DOHH2 (cell line): ENCODE measurements at regions not wholly inside any gene's neighbourhood (a gene's known extent, or its start where the extent isn't known, plus 50 kb on each side); places are given as distances from the start of the nearest gene placed in this dataset.

ENCODE experiments used
- H3F3A ChIP-seq: fragments of 200-600 bp; sonication (generic), shearing (Covaris generic); 2 replicates; pipeline ENCODE4 v1.6.0; 2016; ENCODE audit warnings: antibody characterized with exemption, mild to moderate bottlenecking; ENCODE audit not compliant: control insufficient read depth, insufficient read depth
- H3K27ac ChIP-seq: fragments of 200-600 bp; sonication (generic); 2 replicates; pipeline ENCODE4 v1.5.1; 2014; ENCODE audit warnings: low read depth, mild to moderate bottlenecking, low read length, moderate library complexity
- H3K27me3 ChIP-seq: fragments of 200-600 bp; sonication (generic); 2 replicates; pipeline ENCODE4 v1.6.1; 2014; ENCODE audit warnings: mild to moderate bottlenecking, low read length, mixed read lengths; ENCODE audit not compliant: control insufficient read depth
- H3K36me3 ChIP-seq: fragments of 200-600 bp; sonication (generic); 2 replicates; pipeline ENCODE4 v1.6.1; 2014; ENCODE audit warnings: mild to moderate bottlenecking, low read length, moderate library complexity, mixed read lengths; ENCODE audit not compliant: control insufficient read depth
- H3K4me1 ChIP-seq: fragments of 200-600 bp; sonication (generic); 2 replicates; pipeline ENCODE4 v1.6.1; 2014; ENCODE audit warnings: mild to moderate bottlenecking, low read length, mixed read lengths; ENCODE audit not compliant: control insufficient read depth
- H3K4me2 ChIP-seq: fragments of 200-600 bp; sonication (generic); 2 replicates; pipeline ENCODE4 v1.6.0; 2014; ENCODE audit warnings: mild to moderate bottlenecking, low read length, moderate library complexity
- H3K4me3 ChIP-seq: fragments of 200-600 bp; sonication (generic); 2 replicates; pipeline ENCODE4 v1.5.1; 2014; ENCODE audit warnings: mild to moderate bottlenecking, low read length, mixed read lengths
- H3K79me2 ChIP-seq: fragments of 200-600 bp; sonication (generic); 2 replicates; pipeline ENCODE4 v1.6.1; 2014; ENCODE audit warnings: mild to moderate bottlenecking, low read length, mixed read lengths; ENCODE audit not compliant: control insufficient read depth
- H3K9me2 ChIP-seq: fragments of 200-600 bp; sonication (generic); replicated peaks from 2 replicates; pipeline ENCODE4 v1.6.1; 2014; ENCODE audit warnings: mild to moderate bottlenecking, low read length, mixed read lengths; ENCODE audit not compliant: control insufficient read depth
- H3K9me3 ChIP-seq: fragments of 200-600 bp; sonication (generic); 2 replicates; pipeline ENCODE4 v1.6.1; 2014; ENCODE audit warnings: antibody characterized with exemption, low read length, mixed read lengths; ENCODE audit not compliant: control insufficient read depth, insufficient read depth
- H4K20me1 ChIP-seq: fragments of 200-600 bp; sonication (generic); 2 replicates; pipeline ENCODE4 v1.6.0; 2014; ENCODE audit warnings: low read depth, mild to moderate bottlenecking, antibody characterized with exemption, low read length, moderate library complexity; ENCODE audit not compliant: control insufficient read depth, insufficient read depth
- CTCF ChIP-seq: fragments of 200-600 bp; sonication (generic); IDR thresholded peaks from one replicate; pipeline ENCODE4 v1.5.1; 2014; ENCODE audit warnings: antibody characterized with exemption, mild to moderate bottlenecking, low read depth, low read length; ENCODE audit not compliant: poor library complexity, severe bottlenecking
- EZH2phosphoT487 ChIP-seq: fragments of 200-600 bp; sonication (generic); IDR thresholded peaks from 2 replicates; pipeline ENCODE4 v1.6.1; 2017; ENCODE audit warnings: borderline replicate concordance, mild to moderate bottlenecking, antibody characterized with exemption, low read length, moderate library complexity, mixed read lengths

- Histone ChIP-seq H3K27me3 (no peaks in the 10 kb centered on the region), H3K9me2 (no peaks in the 10 kb centered on the region; the same call in 1 of the 2 replicates), H3K9me3 (no peaks in the 10 kb centered on the region), H3K27ac (no peak overlapping the region), H3F3A (no peaks in the 10 kb centered on the region), H3K4me2 (no peak overlapping the region), H3K4me3 (no peak overlapping the region), H3K36me3 (no peaks in the 10 kb centered on the region), H3K4me1 (no peaks in the 10 kb centered on the region), H3K79me2 (no peaks in the 10 kb centered on the region), H4K20me1 (no peaks in the 10 kb centered on the region)
- TF ChIP-seq EZH2phosphoT487 (no peak), CTCF (no peak)
Observed at GRCh38 chr5:144100702-144101101, 69.8 kb downstream of the YIPF5 start.

GRCh38 chr5:144101616-144102015 is 68.8 kb downstream of the YIPF5 start:
- no peaks in the 10 kb centered on the region for H4K20me1 ChIP-seq
- H3K27me3 ChIP-seq, result no peaks in the 10 kb centered on the region
- no peak for TF ChIP-seq CTCF
- no peak for TF ChIP-seq EZH2phosphoT487
- no peak overlapping the region for H3K4me3 ChIP-seq
- no peaks in the 10 kb centered on the region for H3K36me3 ChIP-seq
- no peaks in the 10 kb centered on the region for H3K79me2 ChIP-seq
- no peaks in the 10 kb centered on the region for H3F3A ChIP-seq
- no peak overlapping the region for H3K4me2 ChIP-seq
- H3K4me1 ChIP-seq, result no peaks in the 10 kb centered on the region
- no peak overlapping the region for H3K27ac ChIP-seq
- H3K9me3 ChIP-seq, result no peaks in the 10 kb centered on the region
- H3K9me2 ChIP-seq, result no peaks in the 10 kb centered on the region; the same call in 1 of the 2 replicates

- Histone ChIP-seq H3K9me2 (no peaks in the 10 kb centered on the region; the same call in 1 of the 2 replicates), H4K20me1 (no peaks in the 10 kb centered on the region)
- TF ChIP-seq CTCF, result no peak
- no peak for TF ChIP-seq EZH2phosphoT487
Observed at GRCh38 chr5:144102361-144102760, 68.1 kb downstream of the YIPF5 start.

More at GRCh38 chr5:144102361-144102760, 68.1 kb downstream of the YIPF5 start:
- no peak overlapping the region for H3K4me2 ChIP-seq
- no peaks in the 10 kb centered on the region for H3K9me3 ChIP-seq
- H3K27ac ChIP-seq, result no peak overlapping the region
- H3K79me2 ChIP-seq, result no peaks in the 10 kb centered on the region
- H3K36me3 ChIP-seq, result no peaks in the 10 kb centered on the region
- no peaks in the 10 kb centered on the region for H3K4me1 ChIP-seq
- no peaks in the 10 kb centered on the region for H3K27me3 ChIP-seq
- H3K4me3 ChIP-seq, result no peak overlapping the region
- H3F3A ChIP-seq, result no peaks in the 10 kb centered on the region
